ENCODE measurements at regions not wholly inside any gene's neighbourhood (a gene's known extent, or its start where the extent isn't known, plus 50 kb on each side); places are given as distances from the start of the nearest gene placed in this dataset.

DNA sequence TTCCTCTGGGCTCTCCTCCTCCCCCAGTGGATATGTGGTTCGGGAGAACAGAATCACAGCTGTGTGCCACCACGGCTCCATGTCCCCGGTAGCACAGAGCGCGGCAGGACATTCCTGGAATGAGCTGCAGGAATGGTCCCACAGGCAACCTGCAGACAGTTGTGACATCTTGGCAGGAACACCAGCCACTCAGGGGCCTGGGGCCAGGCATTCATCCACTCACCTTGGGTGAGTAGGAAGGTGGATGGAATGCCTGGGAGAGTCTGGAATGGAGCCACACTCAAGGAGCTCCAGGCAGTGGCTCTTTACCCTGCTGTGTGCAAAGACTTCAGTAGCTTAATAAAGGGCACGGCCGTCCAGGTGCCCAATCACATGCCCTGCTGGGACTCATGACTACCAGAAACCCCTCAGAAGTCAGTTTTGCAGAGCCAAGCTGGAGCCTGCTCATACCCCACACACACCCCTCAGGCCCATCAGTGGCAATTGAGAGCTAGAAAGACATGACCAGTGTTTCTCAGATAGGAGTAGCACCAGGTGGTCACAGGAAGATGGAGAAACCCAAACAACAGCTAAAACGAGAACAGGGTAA, 117.3 kb upstream of the PRR20G start:
- H3K36me3 Mint-ChIP-seq (ENCODE audit: insufficient read depth, unreplicated experiment), result no peaks in the 10 kb centered on the region
- H3K27me3 Mint-ChIP-seq (ENCODE audit: insufficient read depth, unreplicated experiment), result peaks cover 4% of the 10 kb centered on the region
- intact Hi-C loops (cut with micrococcal nuclease; ENCODE audit: unreplicated experiment), result no loop called here
- ChIA-PET POLR2A (no interaction called here), CTCF (interaction anchor here (0.7 to 1.0 kb wide), 2 partner anchors 27 to 51 kb away, joined by 3 read pairs; no protein-coding TSS in a partner anchor)
- no peaks in the 10 kb centered on the region for H3K4me1 Mint-ChIP-seq (ENCODE audit: low read depth, unreplicated experiment)
- no TSS peak for BruUV-seq (replicated peaks)
- Histone ChIP-seq H3K27me3 (replicated peaks; ENCODE audit: control insufficient read depth, insufficient read depth, low read length) (no peaks in the 10 kb centered on the region), H3K4me1 (peaks cover 11% of the 10 kb centered on the region), H3K4me3 (ENCODE audit: low read depth, low read length) (no peak overlapping the region), H3K9me3 (no peaks in the 10 kb centered on the region), H3K36me3 (ENCODE audit: control insufficient read depth, insufficient read depth, low read length) (no peaks in the 10 kb centered on the region)
- H3K27ac Mint-ChIP-seq (ENCODE audit: unreplicated experiment), result no peak overlapping the region
- TF ChIP-seq CTCF (IDR thresholded peaks at IDR 0.05; ENCODE audit: insufficient read depth in 1 of 2, low read depth in 1 of 2, low read length in 1 of 2, severe bottlenecking in 1 of 2, unreplicated experiment in 1 of 2), result no peak
- H3K4me3 Mint-ChIP-seq (ENCODE audit: unreplicated experiment), result no peak overlapping the region
- no peaks in the 10 kb centered on the region for H3K9me3 Mint-ChIP-seq (ENCODE audit: unreplicated experiment)
- no peak for DNase-seq

GRCh38 chr3:127404221-127405009, 116.6 kb upstream of the PRR20G start:
- POLR2A ChIA-PET, result no interaction called here
- no peaks in the 10 kb centered on the region for H3K27me3 ChIP-seq (replicated peaks; ENCODE audit: control insufficient read depth, insufficient read depth, low read length)
- Mint-ChIP-seq H3K4me1 (ENCODE audit: low read depth, unreplicated experiment) (no peaks in the 10 kb centered on the region), H3K4me3 (ENCODE audit: unreplicated experiment) (no peak overlapping the region), H3K36me3 (ENCODE audit: insufficient read depth, unreplicated experiment) (no peaks in the 10 kb centered on the region), H3K27me3 (ENCODE audit: insufficient read depth, unreplicated experiment) (peaks cover 4% of the 10 kb centered on the region), H3K9me3 (ENCODE audit: unreplicated experiment) (no peaks in the 10 kb centered on the region), H3K27ac (ENCODE audit: unreplicated experiment) (no peak overlapping the region)
- intact Hi-C loops (cut with micrococcal nuclease; ENCODE audit: unreplicated experiment), result no loop called here
- no peak for TF ChIP-seq CTCF (IDR thresholded peaks at IDR 0.05; ENCODE audit: insufficient read depth in 1 of 2, low read depth in 1 of 2, low read length in 1 of 2, severe bottlenecking in 1 of 2, unreplicated experiment in 1 of 2)
- no peaks in the 10 kb centered on the region for H3K36me3 ChIP-seq (ENCODE audit: control insufficient read depth, insufficient read depth, low read length)
- DNase-seq, result no peak
- CTCF ChIA-PET, result no interaction called here
- H3K9me3 ChIP-seq, result no peaks in the 10 kb centered on the region
- no TSS peak for BruUV-seq (replicated peaks)
- peaks cover 14% of the 10 kb centered on the region for H3K4me1 ChIP-seq
- no peak overlapping the region for H3K4me3 ChIP-seq (ENCODE audit: low read depth, low read length)

GRCh38 chr3:127403795-127404194, 115.9 kb upstream of the PRR20G start:
- ChIA-PET CTCF (no interaction called here), POLR2A (no interaction called here)
- no peaks in the 10 kb centered on the region for H3K4me1 Mint-ChIP-seq (ENCODE audit: low read depth, unreplicated experiment)
- peaks cover 4% of the 10 kb centered on the region for H3K27me3 Mint-ChIP-seq (ENCODE audit: insufficient read depth, unreplicated experiment)
- H3K36me3 Mint-ChIP-seq (ENCODE audit: insufficient read depth, unreplicated experiment), result no peaks in the 10 kb centered on the region
- Histone ChIP-seq H3K9me3 (no peaks in the 10 kb centered on the region), H3K27me3 (replicated peaks; ENCODE audit: control insufficient read depth, insufficient read depth, low read length) (no peaks in the 10 kb centered on the region), H3K4me3 (ENCODE audit: low read depth, low read length) (no peak overlapping the region), H3K4me1 (peaks cover 19% of the 10 kb centered on the region), H3K36me3 (ENCODE audit: control insufficient read depth, insufficient read depth, low read length) (no peaks in the 10 kb centered on the region)
- no peak overlapping the region for H3K27ac Mint-ChIP-seq (ENCODE audit: unreplicated experiment)
- intact Hi-C loops (cut with micrococcal nuclease; ENCODE audit: unreplicated experiment), result no loop called here
- H3K9me3 Mint-ChIP-seq (ENCODE audit: unreplicated experiment), result no peaks in the 10 kb centered on the region
- no peak for TF ChIP-seq CTCF (IDR thresholded peaks at IDR 0.05; ENCODE audit: insufficient read depth in 1 of 2, low read depth in 1 of 2, low read length in 1 of 2, severe bottlenecking in 1 of 2, unreplicated experiment in 1 of 2)
- DNase-seq, result no peak
- BruUV-seq (replicated peaks), result no TSS peak
- H3K4me3 Mint-ChIP-seq (ENCODE audit: unreplicated experiment), result no peak overlapping the region

All from Caco-2 (cell line).